GM12875 (cell line): ENCODE measurements at regions not wholly inside any gene's neighbourhood (a gene's known extent, or its start where the extent isn't known, plus 50 kb on each side); places are given as distances from the start of the nearest gene placed in this dataset.
A peak's percentile ranks its signal among the peaks of the same experiment; 100 is the strongest.

Experiments
- H3K4me3 ChIP-seq: one replicate; pipeline ENCODE4 v1.5.1; 2011; ENCODE audit warnings: low read depth, low read length, control low read depth
- CTCF ChIP-seq: IDR thresholded peaks from 2 replicates; pipeline ENCODE4 v1.5.1; 2011; ENCODE audit warnings: low read depth, mild to moderate bottlenecking, control low read depth, inconsistent platforms, low read length, moderate library complexity, borderline replicate concordance; ENCODE audit not compliant: insufficient read depth

- peak; percentile 28; the same call in 1 of the 2 replicates for TF ChIP-seq CTCF
- H3K4me3 ChIP-seq, result no peak overlapping the region
Measured at GRCh38 chr1:172778456-172779455, 119.9 kb downstream of the FASLG start.

GRCh38 chr1:172779491-172779890 is 120.6 kb downstream of the FASLG start:
- TF ChIP-seq CTCF, result no peak
- H3K4me3 ChIP-seq, result no peak overlapping the region

DNA sequence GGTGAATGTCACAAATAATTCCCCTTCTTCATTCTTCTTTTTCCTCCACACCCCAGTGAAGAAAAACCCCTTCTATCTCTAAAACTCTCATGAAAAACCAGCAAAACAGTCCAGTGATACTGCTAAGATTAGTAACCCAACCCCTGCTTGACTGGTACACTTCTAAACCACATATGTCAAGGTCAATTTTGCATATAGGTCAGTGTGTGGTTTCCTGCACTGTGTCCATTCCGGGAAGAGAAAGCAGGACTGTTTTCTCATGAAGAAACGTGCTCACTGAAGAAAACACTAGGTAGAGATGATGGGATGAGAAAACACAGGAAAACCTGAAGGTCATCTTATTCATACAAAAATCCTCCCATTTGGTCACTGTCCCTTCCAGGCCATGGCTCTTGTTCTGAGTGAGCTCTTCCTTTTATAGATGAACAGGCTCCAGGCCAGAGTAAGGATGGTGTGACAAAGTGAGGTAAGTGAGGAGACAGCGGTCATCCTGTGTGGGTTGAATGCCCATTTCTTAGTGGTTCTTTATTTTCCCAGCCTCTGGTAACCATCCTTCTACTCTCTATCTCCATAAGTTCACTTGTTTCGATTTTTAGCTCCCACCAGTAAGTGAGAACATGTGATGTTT is 122.7 kb downstream of the FASLG start:
- TF ChIP-seq CTCF, result no peak
- H3K4me3 ChIP-seq, result no peak overlapping the region

GRCh38 chr1:172789840-172790239 is 130.9 kb downstream of the FASLG start:
- TF ChIP-seq CTCF, result no peak
- H3K4me3 ChIP-seq, result no peak overlapping the region

- no peak for TF ChIP-seq CTCF
- H3K4me3 ChIP-seq, result no peak overlapping the region
Measured at GRCh38 chr1:172790245-172790644, 131.3 kb downstream of the FASLG start.

GRCh38 chr1:172793823-172794222 is 134.9 kb downstream of the FASLG start:
- no peak overlapping the region for H3K4me3 ChIP-seq
- no peak for TF ChIP-seq CTCF
